HG03354 (cell line): ENCODE measurements at regions not wholly inside any gene's neighbourhood (a gene's known extent, or its start where the extent isn't known, plus 50 kb on each side); places are given as distances from the start of the nearest gene placed in this dataset.

Experiments used
- ATAC-seq: cut with Tn5 transposase; IDR thresholded peaks from one replicate; pipeline ENCODE4 v1.9.1; 2021; ENCODE audit warnings: mild to moderate bottlenecking; ENCODE audit not compliant: unreplicated experiment, poor library complexity, severe bottlenecking

DNA sequence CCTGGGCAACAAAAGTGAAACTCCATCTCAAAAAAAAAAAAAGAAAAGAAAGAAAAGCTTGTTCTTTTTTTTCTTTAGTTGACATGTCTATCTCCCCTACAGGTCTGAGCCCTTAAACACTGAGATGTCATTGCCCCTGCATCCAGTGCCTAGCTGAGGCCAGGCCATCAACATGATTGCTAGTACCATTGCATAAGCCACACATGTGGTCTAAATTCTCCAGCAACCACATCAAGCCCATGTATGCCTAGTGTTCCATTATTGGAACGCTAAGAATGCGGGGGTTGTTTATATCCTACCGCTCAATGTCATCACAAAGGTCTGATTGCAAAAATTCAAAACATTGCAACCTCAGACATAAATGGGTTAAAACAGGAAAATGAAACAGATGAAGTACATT is 62.7 kb downstream of the NPTX2 start:
- ATAC-seq, result no peak

DNA sequence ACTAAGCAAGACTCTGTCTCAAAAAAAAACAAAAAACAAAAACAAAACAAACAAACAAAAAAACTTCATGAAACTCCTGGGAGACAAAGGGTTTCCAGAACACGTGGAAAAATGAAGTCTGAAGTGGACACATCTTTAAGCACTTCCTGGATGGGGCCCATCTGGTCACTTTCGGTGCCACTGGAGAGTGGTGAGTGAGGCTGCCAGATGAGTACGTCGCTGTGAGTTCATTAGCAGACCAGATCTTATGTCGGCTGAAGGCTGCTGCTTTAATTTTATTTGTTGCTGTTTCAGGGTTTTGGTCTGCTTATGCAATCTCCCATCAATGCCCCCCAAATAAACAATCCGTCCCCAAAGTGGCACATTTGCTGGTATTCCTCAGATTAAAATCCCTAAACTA is 64.4 kb downstream of the NPTX2 start:
- no peak for ATAC-seq

DNA sequence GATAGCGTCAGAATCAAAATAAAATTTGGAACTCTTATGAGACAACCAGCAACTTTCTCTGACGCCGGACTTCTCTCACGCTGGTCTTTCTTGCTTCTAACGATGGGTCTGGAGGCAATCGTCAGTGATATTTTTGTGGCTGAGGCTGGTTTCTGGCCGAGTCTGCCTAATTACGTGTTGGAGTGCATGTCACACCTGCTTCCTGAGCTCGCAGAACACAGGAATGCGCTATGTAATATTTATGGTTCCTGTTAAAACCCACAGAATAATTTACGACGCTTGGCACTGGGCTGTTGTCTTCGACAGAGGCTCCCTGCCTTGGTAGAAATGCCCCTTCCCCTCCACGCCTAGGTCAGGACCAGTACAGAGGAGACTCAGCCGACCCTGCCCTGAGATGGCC is 64.9 kb downstream of the NPTX2 start:
- no peak for ATAC-seq

DNA sequence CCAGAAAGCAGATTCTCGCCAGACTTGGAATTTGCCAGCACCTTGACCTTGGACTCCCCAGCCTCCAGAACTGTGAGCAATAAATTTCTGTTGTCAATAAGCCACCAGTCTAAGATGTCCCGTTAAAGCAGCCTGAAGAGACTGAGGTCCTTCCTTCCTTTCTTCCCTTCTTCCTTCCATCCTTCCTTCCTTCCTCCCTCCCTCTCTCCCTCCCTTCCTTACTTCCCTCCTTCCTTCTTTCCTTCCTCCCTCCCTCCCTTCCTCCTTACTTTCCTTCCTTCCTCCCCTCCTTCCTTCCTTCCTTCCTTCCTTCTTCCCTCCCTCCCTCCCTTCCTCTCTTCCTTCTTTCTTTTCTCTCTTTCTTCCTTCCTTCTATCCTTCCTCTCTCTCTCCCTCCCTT is 66.4 kb downstream of the NPTX2 start:
- no peak for ATAC-seq

DNA sequence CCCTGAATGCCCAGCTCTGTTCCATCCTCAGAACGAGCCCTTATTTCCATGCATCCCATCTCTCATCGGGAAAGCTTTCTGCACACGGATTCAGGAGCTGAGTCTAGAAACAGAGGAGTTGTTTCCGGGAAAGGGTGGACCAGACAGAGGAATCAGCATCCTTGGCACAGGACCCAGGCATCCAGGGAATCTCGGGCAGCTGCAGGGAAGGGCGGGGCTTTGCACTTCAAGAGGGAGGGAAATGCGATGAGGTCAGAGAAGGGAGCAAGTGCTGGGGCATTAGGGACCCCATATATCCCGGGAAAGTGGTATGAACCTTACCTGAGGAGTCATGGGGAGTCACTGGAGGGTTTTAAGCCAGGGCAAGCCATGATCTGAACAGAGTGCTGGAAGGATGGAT is 68.5 kb downstream of the NPTX2 start:
- ATAC-seq, result no peak

DNA sequence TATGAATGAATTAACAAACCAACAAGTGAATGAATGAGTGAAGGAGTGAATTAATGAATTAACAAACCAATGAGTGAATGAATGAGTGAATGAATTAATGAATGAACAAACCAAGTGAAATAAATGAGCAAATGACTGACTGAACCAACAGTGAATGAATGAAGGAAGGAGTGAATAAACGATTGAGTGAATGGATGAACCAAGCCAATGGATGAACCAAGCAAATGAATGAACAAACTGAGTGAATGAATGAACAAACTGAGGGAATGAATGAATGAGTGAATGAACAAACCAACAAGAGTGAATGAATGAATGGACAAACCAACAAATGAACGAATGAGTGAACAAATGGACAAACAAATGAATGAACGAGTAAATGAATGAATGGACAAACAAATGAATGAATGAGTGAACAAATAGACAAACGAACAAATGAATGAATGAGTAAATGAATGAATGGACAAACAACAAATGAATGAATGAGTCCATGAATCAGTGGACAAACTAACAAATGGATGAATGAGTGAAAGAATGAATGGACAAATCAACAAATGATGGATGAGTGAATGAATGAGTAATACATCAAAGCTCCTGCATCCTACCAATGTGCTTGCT is 69.5 kb downstream of the NPTX2 start:
- ATAC-seq, result no peak

DNA sequence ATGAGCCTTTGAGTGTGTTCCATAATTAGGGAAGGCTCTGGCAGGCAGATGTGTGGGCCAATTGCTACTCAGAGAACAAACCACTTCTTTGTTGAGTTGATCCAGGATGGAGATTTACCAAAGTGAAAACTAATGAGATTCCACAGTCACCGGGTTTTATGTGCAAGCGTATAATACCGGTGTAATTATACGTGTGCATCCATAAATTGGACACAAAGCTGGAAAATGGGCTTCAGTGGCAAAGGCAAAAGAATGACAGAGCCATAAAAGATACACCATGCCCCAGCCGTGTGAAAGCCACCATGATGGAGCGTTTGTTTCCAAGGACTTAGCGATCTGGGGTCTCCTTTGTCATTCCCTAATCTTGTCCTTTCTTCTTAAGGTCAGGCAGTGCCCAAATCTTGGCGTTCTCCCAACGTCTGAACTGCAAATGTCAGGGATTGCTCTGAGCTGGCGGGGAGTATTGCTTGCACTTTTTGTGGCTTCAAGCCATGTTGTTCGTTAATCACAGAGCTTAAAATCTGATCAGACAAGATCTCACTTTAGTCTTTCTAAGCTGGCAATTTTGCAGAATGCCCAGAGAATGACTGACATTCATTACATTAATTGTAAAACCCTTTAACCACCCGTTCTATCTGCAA is 70.1 kb downstream of the NPTX2 start:
- no peak for ATAC-seq

DNA sequence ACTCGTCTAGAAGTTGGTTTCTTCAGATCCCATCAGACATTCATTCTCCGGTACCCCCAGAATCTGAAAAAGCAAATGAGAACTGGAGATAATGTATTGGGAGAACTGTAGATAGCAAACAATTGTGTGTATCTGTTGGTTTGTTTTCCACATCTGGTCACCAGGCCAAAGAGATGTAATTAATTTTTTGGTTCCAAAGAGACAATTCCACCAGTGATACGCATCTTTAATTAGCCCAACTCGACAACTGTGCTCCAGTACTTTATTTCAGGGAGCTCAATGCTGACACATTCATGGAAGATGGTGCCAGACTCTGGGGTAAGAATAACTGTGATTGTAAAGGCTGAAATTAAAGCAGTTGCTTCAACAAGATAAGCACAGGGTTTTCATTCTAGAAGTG is 74.5 kb downstream of the NPTX2 start:
- ATAC-seq, result no peak

DNA sequence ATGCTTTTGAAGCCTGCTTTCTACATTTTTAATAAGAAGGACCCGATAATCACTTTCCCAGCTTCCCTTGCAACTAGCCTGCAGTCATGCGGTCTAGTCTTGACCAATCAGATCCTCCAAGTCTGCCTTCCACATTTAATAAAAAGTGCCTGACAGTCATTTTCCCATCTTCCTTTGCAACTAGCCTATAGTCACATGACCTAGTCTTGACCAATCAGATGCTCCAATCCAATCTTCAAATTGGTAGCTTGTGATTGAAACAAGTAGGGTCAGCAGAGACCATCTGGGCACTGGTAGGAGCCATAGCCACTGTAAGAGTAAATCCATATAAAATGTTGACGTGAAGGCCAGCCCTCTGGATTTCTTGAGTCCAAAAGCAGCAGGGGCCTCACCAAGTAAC is 80.0 kb downstream of the NPTX2 start:
- ATAC-seq, result no peak

DNA sequence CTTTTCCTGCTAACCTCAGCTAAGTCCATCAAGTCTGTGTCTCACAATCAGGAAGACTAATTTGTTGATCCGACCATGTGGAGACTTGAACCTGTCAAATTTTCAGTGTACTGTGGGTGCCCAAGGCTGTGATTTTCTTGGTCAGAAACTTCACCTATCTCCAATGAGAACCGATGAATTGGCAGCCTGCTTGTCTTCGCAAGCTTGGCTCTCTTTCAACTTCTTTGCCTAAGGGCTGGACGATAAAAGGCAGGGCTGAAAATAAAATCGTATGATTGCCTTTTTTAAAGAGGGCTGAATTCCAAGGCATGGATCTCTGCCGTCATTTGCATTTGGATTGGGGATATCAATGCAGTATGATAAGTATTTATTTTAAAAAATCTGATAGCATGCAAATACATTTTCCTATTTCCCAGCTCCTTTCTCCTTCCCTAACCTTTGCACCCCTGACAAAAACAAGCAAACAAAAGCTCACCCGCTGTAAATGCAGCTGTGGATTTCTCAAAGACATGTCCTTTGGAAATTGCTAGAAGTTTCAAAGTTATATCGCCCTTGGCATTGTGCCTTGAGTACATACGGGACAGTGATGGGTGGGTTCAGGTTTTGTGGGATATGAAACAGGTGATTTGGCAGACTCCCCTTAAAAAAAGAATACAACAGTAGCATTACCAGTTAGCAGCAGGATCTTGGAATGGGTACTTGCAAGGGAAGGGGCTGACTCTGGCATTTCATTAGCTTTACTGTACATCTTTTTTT is 80.6 kb downstream of the NPTX2 start:
- no peak for ATAC-seq

DNA sequence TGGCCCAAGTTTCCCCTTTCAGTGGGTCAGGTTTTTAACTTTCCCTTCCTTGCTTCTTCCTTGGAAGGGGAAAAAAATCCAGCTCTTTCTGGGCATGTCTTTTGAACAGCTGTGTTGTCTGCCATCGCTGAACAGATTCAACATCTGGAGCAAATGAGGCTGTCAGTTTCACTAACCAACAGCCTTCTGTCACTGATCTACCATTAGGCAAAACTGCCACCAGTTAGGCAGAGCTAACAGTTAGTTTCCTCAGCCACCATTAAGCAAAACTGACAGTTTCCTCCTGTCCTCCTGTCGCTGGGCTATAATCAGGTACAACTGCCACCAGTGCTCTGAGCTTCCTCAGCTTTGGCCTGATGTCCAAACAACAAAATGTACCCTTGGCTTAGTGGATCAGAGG is 81.9 kb downstream of the NPTX2 start:
- ATAC-seq, result no peak

DNA sequence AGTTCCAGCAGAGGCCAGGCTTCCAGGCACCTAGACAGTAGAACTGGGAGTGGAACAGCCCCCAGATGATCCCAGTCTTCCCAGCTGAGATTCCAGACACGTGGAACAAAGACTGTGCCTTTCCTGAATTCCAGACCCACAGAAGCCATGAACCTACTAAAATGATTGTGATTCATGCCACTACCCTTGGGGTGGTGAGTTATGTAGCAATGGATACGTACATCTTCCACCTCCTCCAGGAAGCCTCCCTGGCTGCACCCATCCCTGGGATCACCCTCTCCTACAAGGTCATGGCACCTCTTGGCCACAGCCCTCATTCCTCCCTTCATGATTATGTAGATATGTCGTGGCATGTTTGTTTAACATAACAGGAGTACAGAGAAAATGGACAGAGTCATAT is 83.4 kb downstream of the NPTX2 start:
- ATAC-seq, result no peak

DNA sequence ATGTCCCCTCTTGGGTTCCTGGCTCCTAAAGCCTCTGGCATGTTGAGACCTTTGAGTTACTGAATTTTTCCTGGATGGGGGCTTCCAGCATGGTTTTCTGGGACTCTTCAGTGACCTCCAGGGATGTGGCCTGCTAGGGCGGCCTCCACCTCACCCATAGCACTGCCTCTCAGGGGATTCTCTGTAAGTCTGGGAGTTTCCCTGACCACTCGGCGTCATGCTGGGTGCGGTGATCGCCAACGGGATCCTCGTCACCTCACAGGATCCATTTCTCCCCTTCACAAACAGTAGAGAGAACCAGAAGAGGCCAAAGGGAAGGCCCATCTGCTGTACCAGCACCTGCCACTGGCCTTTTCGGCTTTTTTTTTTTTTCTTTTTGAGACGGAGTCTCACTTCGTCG is 84.3 kb downstream of the NPTX2 start:
- ATAC-seq, result no peak

DNA sequence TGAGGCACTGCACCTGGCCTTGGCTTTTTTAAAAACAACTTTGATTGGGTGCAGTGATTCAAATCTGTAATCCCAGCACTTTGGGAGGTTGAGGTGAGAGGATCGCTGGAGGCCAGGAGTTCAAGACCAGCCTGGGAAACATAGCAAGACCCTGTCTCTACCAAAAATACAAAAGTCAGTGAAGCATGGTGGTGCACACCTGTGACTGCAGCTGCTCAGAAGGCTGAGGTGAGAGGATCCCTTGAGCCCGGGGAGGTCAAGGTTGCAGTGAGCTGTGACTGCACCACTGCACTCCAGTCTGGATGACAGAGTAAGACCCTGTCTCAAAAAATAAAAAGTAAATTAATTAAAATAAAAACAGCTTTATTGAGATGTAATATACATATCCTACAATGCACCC is 84.9 kb downstream of the NPTX2 start:
- ATAC-seq, result no peak

DNA sequence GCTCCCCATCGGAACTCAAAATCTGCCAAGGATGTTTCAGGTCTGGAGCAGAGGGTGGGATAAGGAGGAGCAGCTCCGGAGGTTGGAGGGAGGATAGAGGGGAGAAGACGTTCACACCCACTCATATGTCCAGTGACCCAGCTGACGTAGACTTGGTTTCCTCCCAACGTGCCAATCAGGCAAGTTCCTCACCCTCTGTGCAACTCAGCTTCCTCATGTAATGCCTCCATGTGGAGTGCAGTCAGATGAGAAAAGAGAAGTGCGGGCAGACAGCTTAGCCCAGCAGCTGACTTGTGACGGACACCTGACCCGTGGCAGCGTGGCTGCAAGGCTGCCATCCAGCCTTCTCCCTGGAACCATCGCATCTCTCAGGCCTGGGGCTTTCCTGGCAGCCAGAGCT is 86.8 kb downstream of the NPTX2 start:
- ATAC-seq, result no peak

DNA sequence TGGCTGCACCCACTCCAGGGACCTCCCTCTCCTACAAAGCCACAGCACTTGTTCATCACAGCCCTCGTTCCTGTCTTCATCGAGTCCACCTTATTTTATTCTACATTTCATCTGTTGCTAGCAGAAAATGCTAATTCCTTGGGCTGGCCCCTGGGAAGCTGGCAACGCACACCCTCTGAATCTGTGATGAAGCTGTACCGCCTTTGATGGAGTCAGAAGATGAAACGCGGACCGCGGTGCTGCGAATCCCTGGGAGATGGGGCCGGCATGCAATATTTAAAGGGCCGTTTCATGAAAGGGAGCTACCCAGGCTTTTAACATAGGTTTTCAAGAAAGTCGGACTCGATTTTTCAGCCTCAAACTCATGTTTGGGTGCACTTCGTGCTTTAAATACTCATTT is 88.5 kb downstream of the NPTX2 start:
- ATAC-seq, result no peak

DNA sequence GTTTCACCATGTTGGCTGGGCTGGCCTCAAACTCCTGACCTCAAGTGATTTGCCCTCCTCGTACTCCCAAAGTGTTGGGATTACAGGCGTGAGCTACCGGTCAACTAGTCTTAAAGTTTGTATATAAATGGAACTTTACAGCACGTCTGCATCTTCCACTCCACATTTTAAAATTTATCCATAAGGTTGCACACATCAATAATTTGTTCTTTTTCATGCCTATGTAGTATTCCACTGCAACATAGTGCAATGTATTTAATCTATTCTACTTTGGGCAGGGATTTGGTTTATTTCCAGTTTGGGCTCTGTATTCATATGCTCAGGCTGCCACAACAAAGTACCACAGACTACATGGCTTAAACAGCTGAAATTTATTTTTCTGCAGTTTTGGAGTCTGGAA is 90.0 kb downstream of the NPTX2 start:
- ATAC-seq, result no peak

DNA sequence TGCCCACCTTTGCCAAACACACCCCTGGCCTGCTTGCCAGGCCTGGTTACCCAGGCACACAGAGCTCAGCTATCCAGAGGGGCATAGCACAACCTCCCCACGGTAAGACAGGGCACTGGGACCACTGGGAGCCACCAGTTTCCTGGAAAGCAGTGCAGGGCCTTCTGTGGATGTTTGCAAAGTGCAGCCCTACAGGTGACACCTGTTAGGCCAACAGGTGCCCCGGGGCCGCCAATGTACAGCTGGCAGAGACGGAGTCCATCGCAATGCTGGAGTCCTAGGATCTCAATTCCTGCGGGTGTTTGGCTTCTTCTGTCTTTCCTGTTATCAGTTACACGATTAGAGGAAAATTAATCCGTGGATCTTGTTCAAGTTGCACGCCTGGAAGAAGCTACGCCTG is 94.9 kb downstream of the NPTX2 start:
- ATAC-seq, result no peak

DNA sequence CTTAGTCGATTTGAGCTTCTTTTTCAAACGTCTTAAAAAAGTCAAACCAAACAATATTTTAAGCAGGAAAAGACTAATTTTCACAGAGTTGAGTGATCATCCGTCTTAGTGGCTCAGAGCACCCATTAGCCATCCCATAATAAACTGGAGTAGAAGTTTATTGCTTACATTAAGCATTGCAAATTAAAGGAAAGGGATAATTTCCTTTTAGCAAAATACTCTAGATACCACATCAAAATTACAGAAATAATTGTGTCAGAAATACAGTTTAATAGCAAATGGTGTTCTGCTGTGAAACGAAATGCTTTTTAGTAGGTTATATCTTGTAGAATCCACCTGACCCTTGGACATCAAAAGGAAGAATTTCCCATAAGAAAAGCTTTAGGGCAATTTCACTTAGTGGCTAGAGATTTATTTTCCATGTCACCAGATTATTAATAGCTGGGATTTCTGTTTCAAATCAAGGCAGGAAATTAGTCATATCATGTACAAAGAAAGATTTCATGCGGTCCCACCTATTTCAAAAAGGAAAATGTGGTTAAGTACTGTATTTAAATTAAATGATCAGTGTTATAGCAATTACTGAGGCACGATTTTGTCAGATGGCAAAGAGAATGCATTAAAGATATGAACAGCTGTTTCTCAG is 96.2 kb downstream of the NPTX2 start:
- ATAC-seq, result no peak

DNA sequence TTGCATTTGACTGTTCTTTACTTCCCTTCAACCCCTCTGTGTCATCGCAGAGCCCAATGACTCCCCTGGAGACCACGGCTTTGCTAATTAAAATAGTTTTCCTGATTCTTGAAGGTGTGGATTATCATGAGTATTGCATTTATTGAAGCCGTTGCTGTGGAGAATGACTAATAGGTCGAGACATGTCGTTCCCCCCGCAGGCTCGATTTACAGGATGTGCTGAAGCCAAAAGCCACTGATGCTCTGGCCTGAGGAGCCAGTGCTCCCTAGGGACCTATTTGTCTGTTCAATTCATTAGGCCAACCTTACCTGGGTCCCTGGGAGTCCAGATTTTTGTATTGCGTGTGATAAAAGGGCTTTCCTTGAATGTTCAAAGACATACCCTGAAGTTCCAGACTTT is 102.3 kb downstream of the NPTX2 start:
- ATAC-seq, result no peak

DNA sequence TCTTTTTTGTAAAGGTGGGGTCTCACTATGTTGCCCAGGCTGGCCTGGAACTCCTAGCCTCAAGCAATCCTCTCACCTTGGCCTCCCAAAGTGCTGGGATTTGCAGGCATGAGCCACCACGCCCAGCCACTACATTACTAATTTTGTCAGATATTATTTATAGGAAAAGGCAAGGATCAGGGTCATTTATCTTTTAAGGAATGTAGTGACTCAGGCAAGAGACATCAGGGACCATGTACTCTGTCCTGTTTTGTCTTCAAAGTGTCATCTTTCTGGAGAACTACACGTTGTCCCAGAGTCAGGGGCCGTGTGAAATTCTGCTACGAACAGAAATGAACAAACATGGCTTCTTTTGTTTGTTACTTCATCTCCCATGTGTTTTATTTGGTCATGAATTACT is 105.3 kb downstream of the NPTX2 start:
- no peak for ATAC-seq
